K562 (cell line): ENCODE measurements at regions not wholly inside any gene's neighbourhood (a gene's known extent, or its start where the extent isn't known, plus 50 kb on each side); places are given as distances from the start of the nearest gene placed in this dataset.

ENCODE experiments used
- NKRF ChIP-seq: fragments of 450-650 bp; IDR thresholded peaks from 2 replicates; pipeline ENCODE4 v1.6.1; 2016; ENCODE audit warnings: borderline replicate concordance
- SETDB1 ChIP-seq: IDR thresholded peaks from one replicate; pipeline ENCODE4 v1.6.1; 2012; ENCODE audit warnings: low read length, control low read depth, inconsistent platforms

GRCh38 chr13:111844222-111844671 lies 222.7 kb upstream of the SOX1 start:
- no peak for TF ChIP-seq SETDB1
- TF ChIP-seq NKRF = no peak
